Endothelial cell of umbilical vein (primary cell): ENCODE measurements at regions not wholly inside any gene's neighbourhood (a gene's known extent, or its start where the extent isn't known, plus 50 kb on each side); places are given as distances from the start of the nearest gene placed in this dataset.

ENCODE experiments used
- BruUV-seq: library from RNA; stranded (reverse); fragments of 400-500 nt; replicated peaks from 2 replicates; lab custom pipeline; 2021; lab: Mats Ljungman, UMichigan
- CTCF ChIA-PET: fragments of 300-600, 350-600 bp; sonication (Branson Sonifier 250); formaldehyde crosslinking; loops from one replicate; lab custom pipeline; 2021; ENCODE audit warnings: antibody characterized with exemption, inconsistent platforms; lab: Charles Lee
- POLR2A ChIA-PET: fragments of 300-600, 350-600 bp; sonication (Branson Sonifier 250); formaldehyde crosslinking; loops from one replicate; lab custom pipeline; 2021; ENCODE audit warnings: antibody characterized with exemption, inconsistent platforms; lab: Charles Lee
- DNase-seq: peaks from one replicate; pipeline ENCODE4 v3.0.0-alpha.2; 2011; ENCODE audit warnings: low read depth, low spot score
- FAIRE-seq: peaks from 2 replicates; lab custom pipeline; 2011; peaks lifted over from hg19 to GRCh38; lab: Jason Lieb, UNC
- H2AFZ ChIP-seq: 2 replicates; pipeline ENCODE4 v1.6.0; 2012; ENCODE audit warnings: low read depth, low read length, control low read depth, inconsistent platforms
- H3K27ac ChIP-seq: 2 replicates; pipeline ENCODE4 v1.5.1; 2011; ENCODE audit warnings: low read depth, mild to moderate bottlenecking, control low read depth, low read length, moderate library complexity; ENCODE audit not compliant: insufficient read depth
- H3K27me3 ChIP-seq, 2 experiments: 2 replicates each; pipeline versions ENCODE4 v1.6.0 to v1.6.1; 2011; ENCODE audit warnings: low read length in 2 of 2, mixed read lengths in 1 of 2; ENCODE audit not compliant: control insufficient read depth in 2 of 2, insufficient read depth in 2 of 2
- H3K36me3 ChIP-seq, 2 experiments: 2 replicates in 1 of 2; 3 replicates in 1 of 2; pipeline ENCODE4 v1.5.1; 2011; ENCODE audit warnings: low read length in 2 of 2, mild to moderate bottlenecking in 1 of 2, moderate library complexity in 1 of 2; ENCODE audit not compliant: control insufficient read depth in 2 of 2, insufficient read depth in 2 of 2; ENCODE audit errors: extremely low read depth in 1 of 2
- H3K4me1 ChIP-seq: 3 replicates; pipeline ENCODE4 v1.5.1; 2011; ENCODE audit warnings: mild to moderate bottlenecking, low read length; ENCODE audit not compliant: control insufficient read depth, insufficient read depth; ENCODE audit errors: extremely low read depth
- H3K4me2 ChIP-seq: 2 replicates; pipeline ENCODE4 v1.6.1; 2011; ENCODE audit warnings: low read length, control low read depth, mixed read lengths; ENCODE audit not compliant: insufficient read depth
- H3K4me3 ChIP-seq, 3 experiments: fragments of 200-600 bp in 1 of 3; sonication (generic), shearing (Covaris generic) in 1 of 3; replicated peaks in 1 of 3; 2 replicates each; pipeline ENCODE4 v1.5.1; 2011 to 2016; ENCODE audit warnings: control low read depth in 3 of 3, low read length in 3 of 3, mild to moderate bottlenecking in 2 of 3, inconsistent platforms in 1 of 3, low read depth in 1 of 3, moderate library complexity in 1 of 3; ENCODE audit not compliant: insufficient read depth in 1 of 3
- H3K79me2 ChIP-seq: 2 replicates; pipeline ENCODE4 v1.6.0; 2012; ENCODE audit warnings: low read length, inconsistent platforms; ENCODE audit not compliant: control insufficient read depth, insufficient read depth
- H3K9ac ChIP-seq: replicated peaks from 2 replicates; pipeline ENCODE3; 2011; ENCODE audit warnings: low read length, control low read depth; ENCODE audit not compliant: insufficient read depth; ENCODE audit errors: extremely low read depth
- H3K9me1 ChIP-seq: replicated peaks from 3 replicates; pipeline ENCODE4 v1.6.0; 2011; ENCODE audit warnings: mild to moderate bottlenecking, low read length; ENCODE audit not compliant: control insufficient read depth, insufficient read depth; ENCODE audit errors: extremely low read depth
- H3K9me3 ChIP-seq: replicated peaks from 2 replicates; pipeline ENCODE4 v1.5.1; 2012; ENCODE audit warnings: low read length, inconsistent platforms; ENCODE audit not compliant: control insufficient read depth, insufficient read depth
- H4K20me1 ChIP-seq: replicated peaks from 2 replicates; pipeline ENCODE3; 2011; ENCODE audit warnings: mild to moderate bottlenecking, low read length; ENCODE audit not compliant: control insufficient read depth, insufficient read depth; ENCODE audit errors: extremely low read depth
- EZH2 ChIP-seq: IDR thresholded peaks from 2 replicates; pipeline ENCODE4 v1.6.1; 2012; ENCODE audit warnings: borderline replicate concordance, low read depth, mild to moderate bottlenecking, moderate library complexity, low read length, inconsistent platforms; ENCODE audit not compliant: severe bottlenecking
- FOS ChIP-seq: IDR thresholded peaks from 2 replicates; pipeline ENCODE4 v1.6.1; 2011; ENCODE audit warnings: mild to moderate bottlenecking, low read length, moderate library complexity, borderline replicate concordance; ENCODE audit not compliant: insufficient read depth
- GATA2 ChIP-seq: IDR thresholded peaks from 2 replicates; pipeline ENCODE4 v1.7.0; 2011; ENCODE audit warnings: low read depth, mild to moderate bottlenecking, moderate library complexity, mixed read lengths, low read length; ENCODE audit not compliant: insufficient read length, insufficient read depth
- JUN ChIP-seq: IDR thresholded peaks from 2 replicates; pipeline ENCODE4 v1.6.1; 2011; ENCODE audit warnings: borderline replicate concordance, low read depth; ENCODE audit not compliant: insufficient read length, insufficient read depth
- MYC ChIP-seq: IDR thresholded peaks from one replicate; pipeline ENCODE4 v1.6.1; 2011; ENCODE audit warnings: mild to moderate bottlenecking, low read depth, low read length
- POLR2A ChIP-seq: IDR thresholded peaks from 2 replicates; pipeline ENCODE4 v1.6.1; 2012; ENCODE audit warnings: low read depth, mild to moderate bottlenecking, control low read depth, low read length
- POLR2AphosphoS5 ChIP-seq: IDR thresholded peaks from 2 replicates; pipeline ENCODE4 v1.6.1; 2012; ENCODE audit warnings: low read depth, mild to moderate bottlenecking, control low read depth, low read length, moderate library complexity; ENCODE audit not compliant: insufficient read depth
- dilution Hi-C: fragments of 300-500 bp; cut with MboI; formaldehyde crosslinking; loops from one replicate; pipeline ENCODE4 v1.15.0; 2019; ENCODE audit warnings: low sequenced_read_pairs; ENCODE audit not compliant: extremely low pct_ligation_motif_present
- intact Hi-C: fragments of 100-400 bp; cut with micrococcal nuclease; formaldehyde crosslinking; loops from one replicate; pipeline ENCODE4 v1.10.0; 2022
- TF ChIP-seq, protein P1 (sequence below), 2 donors: IDR thresholded peaks; 1 replicate in 1 of 2; 2 replicates in 1 of 2; pipeline ENCODE4 v1.5.1; 2011; ENCODE audit warnings: low read length in 2 of 2, mild to moderate bottlenecking in 2 of 2, moderate library complexity in 2 of 2, control low read depth in 1 of 2, inconsistent platforms in 1 of 2, low read depth in 1 of 2; ENCODE audit not compliant: insufficient read depth in 1 of 2; ENCODE audit errors: extremely low read depth in 1 of 2
- TF ChIP-seq, protein P2 (sequence below): IDR thresholded peaks from 2 replicates; pipeline ENCODE4 v1.6.1; 2011; ENCODE audit not compliant: insufficient read depth, insufficient read length

DNA sequence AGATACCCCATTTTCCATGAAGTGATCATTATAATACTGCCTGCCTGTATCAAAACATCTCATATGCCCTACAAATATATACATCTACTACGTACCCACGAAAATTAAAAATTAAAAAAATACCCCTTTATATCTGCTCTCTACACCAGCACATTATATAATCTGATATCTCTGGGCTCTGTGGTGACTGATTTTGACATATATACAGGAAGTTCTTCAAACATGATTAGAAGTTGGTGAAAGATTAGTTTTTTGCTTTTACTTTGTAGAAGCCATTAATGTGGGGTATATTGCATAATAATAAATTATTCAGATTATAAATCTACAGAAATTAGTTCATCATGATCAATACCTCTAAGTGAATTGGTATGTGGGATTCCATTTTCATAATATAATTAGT is 126.7 kb upstream of the MDM1 start:
- BruUV-seq: no TSS peak
- CTCF ChIA-PET: no interaction called here
- DNase-seq (no peak), FAIRE-seq (no peak)
- POLR2A ChIA-PET: no interaction called here
- H3K36me3 ChIP-seq: no peaks in the 10 kb centered on the region
- intact Hi-C loops (no loop called here), dilution Hi-C loops (no loop called here)
- no peaks in the 10 kb centered on the region for H3K79me2 ChIP-seq
- H3K27me3 ChIP-seq: no peaks in the 10 kb centered on the region
- H3K4me2 ChIP-seq: no peak overlapping the region
- peaks cover 18% of the 10 kb centered on the region for H3K4me1 ChIP-seq
- no peak overlapping the region for H3K9ac ChIP-seq
- no peaks in the 10 kb centered on the region for H3K9me3 ChIP-seq
- TF ChIP-seq, protein P1, sequence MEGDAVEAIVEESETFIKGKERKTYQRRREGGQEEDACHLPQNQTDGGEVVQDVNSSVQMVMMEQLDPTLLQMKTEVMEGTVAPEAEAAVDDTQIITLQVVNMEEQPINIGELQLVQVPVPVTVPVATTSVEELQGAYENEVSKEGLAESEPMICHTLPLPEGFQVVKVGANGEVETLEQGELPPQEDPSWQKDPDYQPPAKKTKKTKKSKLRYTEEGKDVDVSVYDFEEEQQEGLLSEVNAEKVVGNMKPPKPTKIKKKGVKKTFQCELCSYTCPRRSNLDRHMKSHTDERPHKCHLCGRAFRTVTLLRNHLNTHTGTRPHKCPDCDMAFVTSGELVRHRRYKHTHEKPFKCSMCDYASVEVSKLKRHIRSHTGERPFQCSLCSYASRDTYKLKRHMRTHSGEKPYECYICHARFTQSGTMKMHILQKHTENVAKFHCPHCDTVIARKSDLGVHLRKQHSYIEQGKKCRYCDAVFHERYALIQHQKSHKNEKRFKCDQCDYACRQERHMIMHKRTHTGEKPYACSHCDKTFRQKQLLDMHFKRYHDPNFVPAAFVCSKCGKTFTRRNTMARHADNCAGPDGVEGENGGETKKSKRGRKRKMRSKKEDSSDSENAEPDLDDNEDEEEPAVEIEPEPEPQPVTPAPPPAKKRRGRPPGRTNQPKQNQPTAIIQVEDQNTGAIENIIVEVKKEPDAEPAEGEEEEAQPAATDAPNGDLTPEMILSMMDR (IDR thresholded peaks at IDR 0.05; ENCODE audit: extremely low read depth in 1 of 2, insufficient read depth in 1 of 2, low read depth in 1 of 2, low read length in 2 of 2): no peak
- no peak for TF ChIP-seq POLR2A
- no peak for TF ChIP-seq GATA2
- no peak for TF ChIP-seq JUN
- TF ChIP-seq FOS: no peak
- no peak for TF ChIP-seq EZH2
- TF ChIP-seq, protein P2, sequence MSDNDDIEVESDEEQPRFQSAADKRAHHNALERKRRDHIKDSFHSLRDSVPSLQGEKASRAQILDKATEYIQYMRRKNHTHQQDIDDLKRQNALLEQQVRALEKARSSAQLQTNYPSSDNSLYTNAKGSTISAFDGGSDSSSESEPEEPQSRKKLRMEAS: no peak
- no peak for TF ChIP-seq MYC
- TF ChIP-seq POLR2AphosphoS5: no peak
- no peaks in the 10 kb centered on the region for H4K20me1 ChIP-seq
- H3K4me3 ChIP-seq: no peak overlapping the region
- H3K9me1 ChIP-seq: no peaks in the 10 kb centered on the region
- H2AFZ ChIP-seq: no peak overlapping the region
- H3K27ac ChIP-seq: no peak overlapping the region
